ENCODE measurements at regions not wholly inside any gene's neighbourhood (a gene's known extent, or its start where the extent isn't known, plus 50 kb on each side); places are given as distances from the start of the nearest gene placed in this dataset.

DNA sequence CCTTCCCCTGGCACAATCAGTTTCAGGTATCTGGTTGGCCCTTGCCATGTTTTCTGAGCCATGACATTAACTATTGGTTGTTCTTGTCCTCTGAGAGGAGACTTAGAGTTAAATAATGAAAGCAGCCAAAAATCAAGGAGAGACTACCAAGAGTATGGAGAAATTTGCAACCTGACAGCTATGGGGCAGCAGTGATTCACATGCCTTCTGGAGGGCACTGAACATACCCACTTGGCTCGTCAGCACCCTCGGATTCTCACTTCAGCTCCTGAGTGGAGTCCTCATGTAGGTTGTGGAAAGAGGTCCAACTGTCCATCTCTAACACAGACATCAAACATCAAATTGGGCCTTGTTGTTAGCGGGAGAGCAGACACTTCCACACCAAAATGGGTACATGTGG is 265.6 kb downstream of the EBLN2 start:
- intact Hi-C loops (cut with DNase I), result loop anchor here (10.0 kb wide), 1 partner anchor 78 kb away; no protein-coding TSS in a partner anchor
- TF ChIP-seq POLR2AphosphoS5 (IDR thresholded peaks at IDR 0.05), result no peak
- no peak for TF ChIP-seq POLR2A (IDR thresholded peaks at IDR 0.05)
- no peak for TF ChIP-seq EP300 (IDR thresholded peaks at IDR 0.05)
- TF ChIP-seq, protein P1, sequence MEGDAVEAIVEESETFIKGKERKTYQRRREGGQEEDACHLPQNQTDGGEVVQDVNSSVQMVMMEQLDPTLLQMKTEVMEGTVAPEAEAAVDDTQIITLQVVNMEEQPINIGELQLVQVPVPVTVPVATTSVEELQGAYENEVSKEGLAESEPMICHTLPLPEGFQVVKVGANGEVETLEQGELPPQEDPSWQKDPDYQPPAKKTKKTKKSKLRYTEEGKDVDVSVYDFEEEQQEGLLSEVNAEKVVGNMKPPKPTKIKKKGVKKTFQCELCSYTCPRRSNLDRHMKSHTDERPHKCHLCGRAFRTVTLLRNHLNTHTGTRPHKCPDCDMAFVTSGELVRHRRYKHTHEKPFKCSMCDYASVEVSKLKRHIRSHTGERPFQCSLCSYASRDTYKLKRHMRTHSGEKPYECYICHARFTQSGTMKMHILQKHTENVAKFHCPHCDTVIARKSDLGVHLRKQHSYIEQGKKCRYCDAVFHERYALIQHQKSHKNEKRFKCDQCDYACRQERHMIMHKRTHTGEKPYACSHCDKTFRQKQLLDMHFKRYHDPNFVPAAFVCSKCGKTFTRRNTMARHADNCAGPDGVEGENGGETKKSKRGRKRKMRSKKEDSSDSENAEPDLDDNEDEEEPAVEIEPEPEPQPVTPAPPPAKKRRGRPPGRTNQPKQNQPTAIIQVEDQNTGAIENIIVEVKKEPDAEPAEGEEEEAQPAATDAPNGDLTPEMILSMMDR (IDR thresholded peaks at IDR 0.05), result no peak
- Histone ChIP-seq H3K27me3 (no peaks in the 10 kb centered on the region), H3K4me1 (peaks cover 0 to 21% (median 14%) of the 10 kb centered on the region in 4 donors), H3K27ac (no peak overlapping the region), H3K4me3 (no peak overlapping the region), H3K36me3 (no peaks in the 10 kb centered on the region), H3K9me3 (no peaks in the 10 kb centered on the region)
- no peak for DNase-seq
- 92 to 94% methylated on average over 3 of the region's 3 CpGs for WGBS, 2 donors

Small RNA genes in the stretch of these regions (small RNA-seq; reads per million reads assigned to genes)
- gene RNU6-1270P, result 0 reads per million in 3 donors
